Keratinocyte (primary cell): ENCODE measurements at regions not wholly inside any gene's neighbourhood (a gene's known extent, or its start where the extent isn't known, plus 50 kb on each side); places are given as distances from the start of the nearest gene placed in this dataset.
"Not testable (repeated sequence)": the region's sequence is repeated elsewhere in the genome, so short reads cannot be mapped to it uniquely, and the experiment has no call there.

Experiments
- DNase-seq: peaks from one replicate; pipeline ENCODE4 v3.0.0-alpha.2; 2011; ENCODE audit warnings: low read depth, missing footprints, low spot score
- FAIRE-seq: peaks from 2 replicates; lab custom pipeline; 2011; peaks lifted over from hg19 to GRCh38; lab: Jason Lieb, UNC
- H2AFZ ChIP-seq: 2 replicates; pipeline ENCODE4 v1.6.0; 2012; ENCODE audit warnings: low read length, control low read depth, inconsistent platforms; ENCODE audit not compliant: control insufficient read depth
- H3K27ac ChIP-seq: 2 replicates; pipeline ENCODE4 v1.5.1; 2011; ENCODE audit warnings: low read length; ENCODE audit not compliant: control insufficient read depth, insufficient read depth
- H3K27me3 ChIP-seq: 3 replicates; pipeline ENCODE4 v1.6.0; 2011; ENCODE audit warnings: low read length; ENCODE audit not compliant: control insufficient read depth, insufficient read depth; ENCODE audit errors: extremely low read depth
- H3K36me3 ChIP-seq, 2 experiments: 2 replicates in 1 of 2; 3 replicates in 1 of 2; pipeline ENCODE4 v1.5.1; 2011; ENCODE audit warnings: low read length in 2 of 2, mild to moderate bottlenecking in 1 of 2; ENCODE audit not compliant: control insufficient read depth in 2 of 2, insufficient read depth in 2 of 2; ENCODE audit errors: extremely low read depth in 1 of 2
- H3K4me1 ChIP-seq: 3 replicates; pipeline ENCODE4 v1.5.1; 2011; ENCODE audit warnings: low read length; ENCODE audit not compliant: control insufficient read depth, insufficient read depth; ENCODE audit errors: extremely low read depth
- H3K4me2 ChIP-seq: 3 replicates; pipeline ENCODE4 v1.6.0; 2011; ENCODE audit warnings: low read depth, low read length; ENCODE audit not compliant: control insufficient read depth, insufficient read depth; ENCODE audit errors: extremely low read depth
- H3K4me3 ChIP-seq, 3 experiments: fragments of 200-600 bp in 1 of 3; sonication (generic) in 1 of 3; 2 replicates in 2 of 3; 3 replicates in 1 of 3; pipeline ENCODE4 v1.5.1; 2011 to 2016; ENCODE audit warnings: low read length in 3 of 3, mild to moderate bottlenecking in 3 of 3, control low read depth in 2 of 3, inconsistent platforms in 1 of 3, low read depth in 1 of 3, mixed read lengths in 1 of 3, mixed run types in 1 of 3, moderate library complexity in 1 of 3; ENCODE audit not compliant: control insufficient read depth in 2 of 3, insufficient read depth in 2 of 3; ENCODE audit errors: extremely low read depth in 1 of 3
- H3K79me2 ChIP-seq: 2 replicates; pipeline ENCODE4 v1.6.0; 2012; ENCODE audit warnings: low read length; ENCODE audit not compliant: control insufficient read depth, insufficient read depth
- H3K9ac ChIP-seq: 3 replicates; pipeline ENCODE4 v1.6.0; 2011; ENCODE audit warnings: low read length; ENCODE audit not compliant: control insufficient read depth, insufficient read depth; ENCODE audit errors: extremely low read depth
- H3K9me1 ChIP-seq: 3 replicates; pipeline ENCODE4 v1.6.0; 2011; ENCODE audit warnings: low read length; ENCODE audit not compliant: control insufficient read depth, insufficient read depth; ENCODE audit errors: extremely low read depth
- H3K9me3 ChIP-seq: 2 replicates; pipeline ENCODE4 v1.5.1; 2012; ENCODE audit warnings: low read depth, low read length; ENCODE audit not compliant: control insufficient read depth
- H4K20me1 ChIP-seq: 3 replicates; pipeline ENCODE4 v1.6.0; 2011; ENCODE audit warnings: low read length; ENCODE audit not compliant: control insufficient read depth, insufficient read depth; ENCODE audit errors: extremely low read depth
- CTCF ChIP-seq, 3 experiments: IDR thresholded peaks in 1 of 3; conservative IDR thresholded peaks in 1 of 3; optimal IDR thresholded peaks in 1 of 3; 2 replicates in 2 of 3; 3 replicates in 1 of 3; pipeline versions ENCODE3 to v1.5.1; 2011; ENCODE audit warnings: low read length in 3 of 3, mild to moderate bottlenecking in 3 of 3, moderate library complexity in 2 of 3, control low read depth in 1 of 3, inconsistent platforms in 1 of 3; ENCODE audit not compliant: insufficient read depth in 2 of 3; ENCODE audit errors: extremely low read depth in 1 of 3
- EZH2 ChIP-seq: IDR thresholded peaks from one replicate; pipeline ENCODE4 v1.6.1; 2012; ENCODE audit warnings: inconsistent platforms, mild to moderate bottlenecking, low read length, moderate library complexity
- dilution Hi-C: fragments of 300-500 bp; cut with MboI; formaldehyde crosslinking; loops from one replicate; pipeline ENCODE4 v1.7.0; 2020; ENCODE audit warnings: low sequenced_read_pairs; ENCODE audit not compliant: extremely low pct_ligation_motif_present

GRCh38 chr6:144634371-144634770 lies 349.2 kb downstream of the UTRN start:
- H3K4me1 ChIP-seq: peaks cover 3% of the 10 kb centered on the region
- H3K27me3 ChIP-seq: no peaks in the 10 kb centered on the region
- no peaks in the 10 kb centered on the region for H3K36me3 ChIP-seq
- no peak overlapping the region for H3K4me3 ChIP-seq
- no peaks in the 10 kb centered on the region for H3K9me3 ChIP-seq
- DNase-seq: no peak
- H4K20me1 ChIP-seq: no peaks in the 10 kb centered on the region
- H3K79me2 ChIP-seq: no peaks in the 10 kb centered on the region
- H3K27ac ChIP-seq: no peak overlapping the region
- no peak overlapping the region for H3K9ac ChIP-seq
- dilution Hi-C loops: no loop called here
- H2AFZ ChIP-seq: no peak overlapping the region
- H3K4me2 ChIP-seq: no peak overlapping the region
- no peak for TF ChIP-seq EZH2
- TF ChIP-seq CTCF (optimal IDR thresholded peaks at IDR 0.05 in 1 of 3, IDR thresholded peaks at IDR 0.05 in 1 of 3, conservative IDR thresholded peaks at IDR 0.05 in 1 of 3; ENCODE audit: extremely low read depth in 1 of 3, insufficient read depth in 2 of 3, low read length in 3 of 3): no peak
- no peaks in the 10 kb centered on the region for H3K9me1 ChIP-seq
- no peak for FAIRE-seq

GRCh38 chr6:144635051-144635450 lies 349.9 kb downstream of the UTRN start:
- FAIRE-seq (no peak), DNase-seq (no peak)
- no peaks in the 10 kb centered on the region for H3K9me3 ChIP-seq
- H3K9me1 ChIP-seq: no peaks in the 10 kb centered on the region
- no peak overlapping the region for H3K9ac ChIP-seq
- H3K27me3 ChIP-seq: no peaks in the 10 kb centered on the region
- H2AFZ ChIP-seq: no peak overlapping the region
- no peak overlapping the region for H3K4me3 ChIP-seq
- no peaks in the 10 kb centered on the region for H3K36me3 ChIP-seq
- no peaks in the 10 kb centered on the region for H4K20me1 ChIP-seq
- dilution Hi-C loops: no loop called here
- TF ChIP-seq EZH2: no peak
- TF ChIP-seq CTCF (optimal IDR thresholded peaks at IDR 0.05 in 1 of 3, IDR thresholded peaks at IDR 0.05 in 1 of 3, conservative IDR thresholded peaks at IDR 0.05 in 1 of 3; ENCODE audit: extremely low read depth in 1 of 3, insufficient read depth in 2 of 3, low read length in 3 of 3): no peak
- H3K79me2 ChIP-seq: no peaks in the 10 kb centered on the region
- H3K4me2 ChIP-seq: no peak overlapping the region
- H3K4me1 ChIP-seq: peaks cover 3% of the 10 kb centered on the region
- no peak overlapping the region for H3K27ac ChIP-seq

GRCh38 chr6:144636025-144636424 lies 350.9 kb downstream of the UTRN start:
- dilution Hi-C loops, H3K4me2 ChIP-seq, DNase-seq, H3K79me2 ChIP-seq, H3K27ac ChIP-seq, H2AFZ ChIP-seq, H3K9me1 ChIP-seq, H3K27me3 ChIP-seq, H3K4me3 ChIP-seq, FAIRE-seq, H4K20me1 ChIP-seq, H3K4me1 ChIP-seq, H3K36me3 ChIP-seq, H3K9ac ChIP-seq, H3K9me3 ChIP-seq: not testable (repeated sequence)
